ENCODE measurements at regions not wholly inside any gene's neighbourhood (a gene's known extent, or its start where the extent isn't known, plus 50 kb on each side); places are given as distances from the start of the nearest gene placed in this dataset.

DNA sequence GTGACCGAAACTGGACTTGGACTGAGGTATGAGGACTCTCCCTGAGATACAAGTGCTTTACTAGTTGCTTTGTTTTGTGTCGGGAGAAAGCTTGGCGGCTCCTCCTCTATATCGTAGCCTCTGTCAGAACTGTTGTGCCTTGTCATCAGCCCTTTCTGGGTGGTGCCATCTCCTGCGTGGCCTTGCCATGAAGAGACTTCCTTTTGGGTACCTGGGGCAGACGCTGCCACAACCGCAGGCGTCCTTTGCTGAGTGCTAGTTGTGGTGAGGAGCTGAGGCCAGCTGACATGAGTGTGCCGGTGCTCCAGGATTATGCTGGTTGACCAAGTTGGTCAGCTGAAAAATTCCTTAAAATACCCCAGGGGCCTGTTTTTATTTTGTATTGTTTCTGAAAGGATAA lies 124.5 kb downstream of the AKAP11 start (continued):
- TF ChIP-seq, protein P1, sequence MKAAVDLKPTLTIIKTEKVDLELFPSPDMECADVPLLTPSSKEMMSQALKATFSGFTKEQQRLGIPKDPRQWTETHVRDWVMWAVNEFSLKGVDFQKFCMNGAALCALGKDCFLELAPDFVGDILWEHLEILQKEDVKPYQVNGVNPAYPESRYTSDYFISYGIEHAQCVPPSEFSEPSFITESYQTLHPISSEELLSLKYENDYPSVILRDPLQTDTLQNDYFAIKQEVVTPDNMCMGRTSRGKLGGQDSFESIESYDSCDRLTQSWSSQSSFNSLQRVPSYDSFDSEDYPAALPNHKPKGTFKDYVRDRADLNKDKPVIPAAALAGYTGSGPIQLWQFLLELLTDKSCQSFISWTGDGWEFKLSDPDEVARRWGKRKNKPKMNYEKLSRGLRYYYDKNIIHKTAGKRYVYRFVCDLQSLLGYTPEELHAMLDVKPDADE (IDR thresholded peaks at IDR 0.05), result no peak
- TF ChIP-seq NANOG (IDR thresholded peaks at IDR 0.05; ENCODE audit: borderline replicate concordance) (no peak), POLR2AphosphoS5 (IDR thresholded peaks at IDR 0.05; ENCODE audit: low read depth) (no peak), EZH2 (IDR thresholded peaks at IDR 0.05; ENCODE audit: low read depth, unreplicated experiment) (no peak), ZNF331 (CRISPR knock-in tag; IDR thresholded peaks at IDR 0.05; ENCODE audit: low read depth) (no peak), CREB1 (CRISPR knock-in tag; IDR thresholded peaks at IDR 0.05; ENCODE audit: low read depth) (no peak)

DNA sequence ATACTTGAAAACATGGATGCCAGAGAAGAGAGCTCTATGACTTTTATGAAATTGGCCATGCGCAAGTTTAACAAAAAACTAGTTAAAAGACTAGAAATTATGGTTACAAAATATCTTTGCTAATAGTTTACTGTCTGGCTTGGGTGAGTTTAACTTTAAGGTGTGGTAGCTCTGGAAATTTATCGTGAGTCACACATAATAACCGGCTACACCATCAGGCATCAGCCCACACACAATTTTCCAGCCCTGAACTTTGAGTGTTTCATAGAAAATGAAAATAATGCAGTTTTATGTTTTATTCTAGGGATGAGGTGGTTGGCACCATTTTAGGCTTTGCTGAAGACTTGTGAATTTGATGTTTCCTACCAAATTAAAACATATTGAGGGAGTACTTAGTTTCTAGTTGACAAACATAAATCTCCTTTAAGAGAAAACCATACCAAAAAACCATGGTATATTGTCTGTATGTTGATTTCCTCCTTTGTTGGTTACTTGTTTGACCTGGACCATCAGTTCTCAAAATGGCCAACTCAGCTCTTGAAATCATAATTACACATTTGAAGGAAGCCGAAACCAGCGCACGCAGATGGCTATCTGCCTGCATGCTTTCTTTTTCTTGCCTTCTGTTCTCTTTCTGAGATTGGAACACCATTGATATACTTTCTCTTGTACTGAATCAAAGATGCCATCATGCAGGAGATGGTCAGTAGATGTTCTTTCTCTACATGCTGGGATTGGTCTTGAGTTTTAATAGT lies 125.1 kb downstream of the AKAP11 start:
- H4K20me1 ChIP-seq (replicated peaks; ENCODE audit: insufficient read depth), result no peaks in the 10 kb centered on the region
- Mint-ChIP-seq H3K36me3 (ENCODE audit: low read depth) (no peaks in the 10 kb centered on the region), H3K27ac (no peak overlapping the region), H3K9me3 (no peaks in the 10 kb centered on the region; the same call in 2 of the 3 replicates), H3K4me3 (no peak overlapping the region), H3K27me3 (ENCODE audit: insufficient read depth, low read depth, poor library complexity) (peaks cover 6% of the 10 kb centered on the region), H3K4me1 (peaks cover 11% of the 10 kb centered on the region)
- H3K36me3 ChIP-seq (ENCODE audit: insufficient read depth), result no peaks in the 10 kb centered on the region
- no peaks in the 10 kb centered on the region for H3K4me1 ChIP-seq (ENCODE audit: insufficient read depth)
- no peak for ATAC-seq
- H3K4me3 ChIP-seq, result no peak overlapping the region
- H3K4me2 ChIP-seq, result no peak overlapping the region
- no peaks in the 10 kb centered on the region for H3K79me2 ChIP-seq (replicated peaks; ENCODE audit: insufficient read depth)
- no peak overlapping the region for H2AFZ ChIP-seq
- no peak for DNase-seq (ENCODE audit: low spot score)
- no peaks in the 10 kb centered on the region for H3K27me3 ChIP-seq (ENCODE audit: insufficient read depth)
- no peaks in the 10 kb centered on the region for H3F3A ChIP-seq (replicated peaks; ENCODE audit: low read depth)
- H3K27ac ChIP-seq (ENCODE audit: low read depth), result no peak overlapping the region
- H3K9me2 ChIP-seq (ENCODE audit: insufficient read depth), result peaks cover 21% of the 10 kb centered on the region
- TF ChIP-seq, protein P1 (IDR thresholded peaks at IDR 0.05), result no peak
- TF ChIP-seq ZNF331 (CRISPR knock-in tag; IDR thresholded peaks at IDR 0.05; ENCODE audit: low read depth) (no peak), POLR2AphosphoS5 (IDR thresholded peaks at IDR 0.05; ENCODE audit: low read depth) (no peak), CREB1 (CRISPR knock-in tag; IDR thresholded peaks at IDR 0.05; ENCODE audit: low read depth) (no peak), ZNF114 (CRISPR knock-in tag; IDR thresholded peaks at IDR 0.05) (no peak)
- TF ChIP-seq, protein P2, sequence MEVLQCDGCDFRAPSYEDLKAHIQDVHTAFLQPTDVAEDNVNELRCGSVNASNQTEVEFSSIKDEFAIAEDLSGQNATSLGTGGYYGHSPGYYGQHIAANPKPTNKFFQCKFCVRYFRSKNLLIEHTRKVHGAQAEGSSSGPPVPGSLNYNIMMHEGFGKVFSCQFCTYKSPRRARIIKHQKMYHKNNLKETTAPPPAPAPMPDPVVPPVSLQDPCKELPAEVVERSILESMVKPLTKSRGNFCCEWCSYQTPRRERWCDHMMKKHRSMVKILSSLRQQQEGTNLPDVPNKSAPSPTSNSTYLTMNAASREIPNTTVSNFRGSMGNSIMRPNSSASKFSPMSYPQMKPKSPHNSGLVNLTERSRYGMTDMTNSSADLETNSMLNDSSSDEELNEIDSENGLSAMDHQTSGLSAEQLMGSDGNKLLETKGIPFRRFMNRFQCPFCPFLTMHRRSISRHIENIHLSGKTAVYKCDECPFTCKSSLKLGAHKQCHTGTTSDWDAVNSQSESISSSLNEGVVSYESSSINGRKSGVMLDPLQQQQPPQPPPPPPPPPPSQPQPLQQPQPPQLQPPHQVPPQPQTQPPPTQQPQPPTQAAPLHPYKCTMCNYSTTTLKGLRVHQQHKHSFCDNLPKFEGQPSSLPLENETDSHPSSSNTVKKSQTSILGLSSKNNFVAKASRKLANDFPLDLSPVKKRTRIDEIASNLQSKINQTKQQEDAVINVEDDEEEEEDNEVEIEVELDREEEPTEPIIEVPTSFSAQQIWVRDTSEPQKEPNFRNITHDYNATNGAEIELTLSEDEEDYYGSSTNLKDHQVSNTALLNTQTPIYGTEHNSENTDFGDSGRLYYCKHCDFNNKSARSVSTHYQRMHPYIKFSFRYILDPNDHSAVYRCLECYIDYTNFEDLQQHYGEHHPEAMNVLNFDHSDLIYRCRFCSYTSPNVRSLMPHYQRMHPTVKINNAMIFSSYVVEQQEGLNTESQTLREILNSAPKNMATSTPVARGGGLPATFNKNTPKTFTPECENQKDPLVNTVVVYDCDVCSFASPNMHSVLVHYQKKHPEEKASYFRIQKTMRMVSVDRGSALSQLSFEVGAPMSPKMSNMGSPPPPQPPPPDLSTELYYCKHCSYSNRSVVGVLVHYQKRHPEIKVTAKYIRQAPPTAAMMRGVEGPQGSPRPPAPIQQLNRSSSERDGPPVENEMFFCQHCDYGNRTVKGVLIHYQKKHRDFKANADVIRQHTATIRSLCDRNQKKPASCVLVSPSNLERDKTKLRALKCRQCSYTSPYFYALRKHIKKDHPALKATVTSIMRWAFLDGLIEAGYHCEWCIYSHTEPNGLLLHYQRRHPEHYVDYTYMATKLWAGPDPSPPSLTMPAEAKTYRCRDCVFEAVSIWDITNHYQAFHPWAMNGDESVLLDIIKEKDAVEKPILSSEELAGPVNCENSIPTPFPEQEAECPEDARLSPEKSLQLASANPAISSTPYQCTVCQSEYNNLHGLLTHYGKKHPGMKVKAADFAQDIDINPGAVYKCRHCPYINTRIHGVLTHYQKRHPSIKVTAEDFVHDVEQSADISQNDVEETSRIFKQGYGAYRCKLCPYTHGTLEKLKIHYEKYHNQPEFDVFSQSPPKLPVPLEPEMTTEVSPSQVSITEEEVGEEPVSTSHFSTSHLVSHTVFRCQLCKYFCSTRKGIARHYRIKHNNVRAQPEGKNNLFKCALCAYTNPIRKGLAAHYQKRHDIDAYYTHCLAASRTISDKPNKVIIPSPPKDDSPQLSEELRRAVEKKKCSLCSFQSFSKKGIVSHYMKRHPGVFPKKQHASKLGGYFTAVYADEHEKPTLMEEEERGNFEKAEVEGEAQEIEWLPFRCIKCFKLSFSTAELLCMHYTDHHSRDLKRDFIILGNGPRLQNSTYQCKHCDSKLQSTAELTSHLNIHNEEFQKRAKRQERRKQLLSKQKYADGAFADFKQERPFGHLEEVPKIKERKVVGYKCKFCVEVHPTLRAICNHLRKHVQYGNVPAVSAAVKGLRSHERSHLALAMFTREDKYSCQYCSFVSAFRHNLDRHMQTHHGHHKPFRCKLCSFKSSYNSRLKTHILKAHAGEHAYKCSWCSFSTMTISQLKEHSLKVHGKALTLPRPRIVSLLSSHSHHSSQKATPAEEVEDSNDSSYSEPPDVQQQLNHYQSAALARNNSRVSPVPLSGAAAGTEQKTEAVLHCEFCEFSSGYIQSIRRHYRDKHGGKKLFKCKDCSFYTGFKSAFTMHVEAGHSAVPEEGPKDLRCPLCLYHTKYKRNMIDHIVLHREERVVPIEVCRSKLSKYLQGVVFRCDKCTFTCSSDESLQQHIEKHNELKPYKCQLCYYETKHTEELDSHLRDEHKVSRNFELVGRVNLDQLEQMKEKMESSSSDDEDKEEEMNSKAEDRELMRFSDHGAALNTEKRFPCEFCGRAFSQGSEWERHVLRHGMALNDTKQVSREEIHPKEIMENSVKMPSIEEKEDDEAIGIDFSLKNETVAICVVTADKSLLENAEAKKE (CRISPR knock-in tag; IDR thresholded peaks at IDR 0.05), result no peak
- TF ChIP-seq, protein P3, sequence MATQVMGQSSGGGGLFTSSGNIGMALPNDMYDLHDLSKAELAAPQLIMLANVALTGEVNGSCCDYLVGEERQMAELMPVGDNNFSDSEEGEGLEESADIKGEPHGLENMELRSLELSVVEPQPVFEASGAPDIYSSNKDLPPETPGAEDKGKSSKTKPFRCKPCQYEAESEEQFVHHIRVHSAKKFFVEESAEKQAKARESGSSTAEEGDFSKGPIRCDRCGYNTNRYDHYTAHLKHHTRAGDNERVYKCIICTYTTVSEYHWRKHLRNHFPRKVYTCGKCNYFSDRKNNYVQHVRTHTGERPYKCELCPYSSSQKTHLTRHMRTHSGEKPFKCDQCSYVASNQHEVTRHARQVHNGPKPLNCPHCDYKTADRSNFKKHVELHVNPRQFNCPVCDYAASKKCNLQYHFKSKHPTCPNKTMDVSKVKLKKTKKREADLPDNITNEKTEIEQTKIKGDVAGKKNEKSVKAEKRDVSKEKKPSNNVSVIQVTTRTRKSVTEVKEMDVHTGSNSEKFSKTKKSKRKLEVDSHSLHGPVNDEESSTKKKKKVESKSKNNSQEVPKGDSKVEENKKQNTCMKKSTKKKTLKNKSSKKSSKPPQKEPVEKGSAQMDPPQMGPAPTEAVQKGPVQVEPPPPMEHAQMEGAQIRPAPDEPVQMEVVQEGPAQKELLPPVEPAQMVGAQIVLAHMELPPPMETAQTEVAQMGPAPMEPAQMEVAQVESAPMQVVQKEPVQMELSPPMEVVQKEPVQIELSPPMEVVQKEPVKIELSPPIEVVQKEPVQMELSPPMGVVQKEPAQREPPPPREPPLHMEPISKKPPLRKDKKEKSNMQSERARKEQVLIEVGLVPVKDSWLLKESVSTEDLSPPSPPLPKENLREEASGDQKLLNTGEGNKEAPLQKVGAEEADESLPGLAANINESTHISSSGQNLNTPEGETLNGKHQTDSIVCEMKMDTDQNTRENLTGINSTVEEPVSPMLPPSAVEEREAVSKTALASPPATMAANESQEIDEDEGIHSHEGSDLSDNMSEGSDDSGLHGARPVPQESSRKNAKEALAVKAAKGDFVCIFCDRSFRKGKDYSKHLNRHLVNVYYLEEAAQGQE (IDR thresholded peaks at IDR 0.05; ENCODE audit: unreplicated experiment), result no peak
